SKM-1 treated with dmso at 0.1 percent for 144 hours (cell line): ENCODE measurements at regions not wholly inside any gene's neighbourhood (a gene's known extent, or its start where the extent isn't known, plus 50 kb on each side); places are given as distances from the start of the nearest gene placed in this dataset.

ENCODE experiments used
- DNase-seq: peaks from one replicate; lab custom pipeline; 2025; ENCODE audit not compliant: unreplicated experiment; lab: John Stamatoyannopoulos, UW

DNA sequence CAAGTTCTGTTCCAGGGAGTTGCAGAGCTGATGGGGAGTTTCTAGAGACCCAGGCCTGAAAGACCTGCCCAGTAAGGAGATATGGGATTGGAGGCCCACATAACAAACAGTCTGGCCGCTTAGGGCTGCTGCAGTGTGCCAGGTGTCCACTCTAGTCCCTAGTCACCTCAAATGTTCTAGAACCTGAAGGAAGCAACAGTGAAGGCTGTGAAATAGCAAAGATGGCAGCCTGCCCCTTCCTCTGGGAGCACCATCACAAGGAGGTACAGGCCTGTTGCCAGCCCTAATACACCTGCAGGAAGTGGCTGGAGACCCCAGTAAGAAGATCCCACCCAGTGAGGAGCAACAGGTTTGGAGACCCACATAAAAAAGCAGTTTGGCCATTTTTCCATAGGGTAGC lies 783.8 kb upstream of the EDIL3 start:
- no peak for DNase-seq

DNA sequence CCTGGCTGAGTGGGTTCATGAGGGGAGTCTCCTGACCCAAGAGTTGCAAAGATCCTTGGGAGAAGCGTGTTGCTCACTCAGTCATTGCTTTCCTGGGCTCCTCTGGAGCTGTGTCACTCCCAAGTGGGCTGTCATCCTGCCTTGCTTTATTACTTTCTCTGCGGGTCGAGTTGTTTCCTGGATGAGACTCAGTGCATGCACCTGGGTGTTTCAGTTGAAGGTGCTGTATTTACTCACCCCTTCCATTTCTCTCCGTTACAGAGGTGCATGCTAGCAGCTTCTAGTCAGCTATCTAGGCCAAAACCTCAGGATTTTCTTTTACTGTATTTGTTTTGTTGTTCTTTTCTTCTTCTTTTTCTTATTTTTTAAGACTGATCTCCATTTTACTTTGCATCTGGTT lies 785.5 kb upstream of the EDIL3 start:
- DNase-seq, result no peak

DNA sequence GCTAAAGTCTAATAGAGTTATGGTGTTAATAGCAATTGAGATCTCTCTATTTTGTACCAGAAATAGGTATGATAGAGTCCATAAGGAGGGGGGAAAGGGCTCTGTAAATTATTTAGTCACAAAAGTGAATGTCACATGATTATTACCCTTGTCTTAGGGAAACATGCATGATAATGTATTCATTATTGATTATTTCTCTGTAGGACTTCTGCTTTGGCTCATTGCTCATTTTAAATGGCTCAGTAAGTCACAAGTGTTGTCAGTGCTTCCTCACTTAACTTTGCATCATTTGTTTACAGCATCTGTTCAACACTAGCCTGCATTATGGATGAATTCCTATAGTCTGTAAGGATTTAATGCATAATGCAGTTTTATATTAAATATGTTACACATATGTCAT lies 788.8 kb upstream of the EDIL3 start:
- DNase-seq, result no peak

DNA sequence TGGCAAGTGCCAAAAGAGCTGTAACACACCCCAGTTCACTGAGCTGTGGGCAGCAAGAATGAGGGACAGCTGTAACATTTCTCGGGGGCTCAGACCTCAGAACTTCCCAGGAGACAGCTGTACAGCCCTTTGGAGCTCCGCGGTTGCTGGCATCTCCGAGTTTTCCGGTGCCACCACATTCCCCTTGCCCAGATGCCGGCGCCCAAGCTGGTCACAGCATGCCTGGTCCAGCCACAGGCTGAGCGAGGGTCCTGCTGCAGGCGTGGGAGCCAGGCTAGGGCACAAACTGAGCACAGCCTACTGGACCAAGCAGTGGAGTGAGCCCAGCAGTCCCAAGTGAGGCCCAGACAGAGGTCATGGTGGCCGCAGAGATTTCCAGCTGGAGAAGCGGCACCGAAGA lies 797.7 kb upstream of the EDIL3 start:
- DNase-seq, result no peak

DNA sequence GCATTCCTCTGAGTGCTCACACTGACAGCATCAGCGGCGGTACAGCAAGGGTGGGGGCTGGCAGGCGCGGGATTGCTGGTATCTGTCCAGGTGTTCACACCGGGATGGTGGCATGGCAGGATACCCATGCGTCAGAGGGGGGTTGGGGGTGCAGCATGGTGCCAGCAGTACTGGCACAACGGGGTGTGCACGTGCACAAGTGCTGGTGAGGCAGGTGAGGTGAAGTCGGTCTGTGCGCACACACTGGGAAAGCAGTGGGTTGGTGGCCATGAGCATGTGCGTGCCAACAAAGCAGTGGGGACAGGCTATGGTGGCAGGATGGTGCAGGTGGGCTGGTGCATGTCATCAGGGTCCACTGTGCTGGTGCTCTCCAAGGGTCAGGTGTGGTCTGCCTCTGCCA lies 819.6 kb upstream of the EDIL3 start:
- no peak for DNase-seq

DNA sequence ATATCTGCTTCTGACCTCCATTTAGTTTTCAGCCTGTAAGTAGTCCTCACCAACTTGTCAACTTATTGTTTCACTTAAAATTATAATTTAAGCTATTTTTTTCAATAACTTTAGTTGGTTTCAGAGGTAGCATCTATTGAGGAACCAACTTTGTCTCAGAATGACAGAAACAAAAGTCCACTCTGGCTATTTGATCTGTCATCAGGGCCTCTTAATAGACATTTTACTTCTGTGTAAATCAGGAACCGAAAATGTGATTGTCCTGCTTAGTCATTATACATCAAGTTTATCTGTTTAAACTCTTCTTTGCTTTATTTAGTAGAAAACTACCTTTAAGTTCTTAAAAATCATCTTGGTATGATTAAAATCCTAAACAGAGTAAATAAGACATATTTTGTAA lies 820.8 kb upstream of the EDIL3 start:
- DNase-seq, result no peak

DNA sequence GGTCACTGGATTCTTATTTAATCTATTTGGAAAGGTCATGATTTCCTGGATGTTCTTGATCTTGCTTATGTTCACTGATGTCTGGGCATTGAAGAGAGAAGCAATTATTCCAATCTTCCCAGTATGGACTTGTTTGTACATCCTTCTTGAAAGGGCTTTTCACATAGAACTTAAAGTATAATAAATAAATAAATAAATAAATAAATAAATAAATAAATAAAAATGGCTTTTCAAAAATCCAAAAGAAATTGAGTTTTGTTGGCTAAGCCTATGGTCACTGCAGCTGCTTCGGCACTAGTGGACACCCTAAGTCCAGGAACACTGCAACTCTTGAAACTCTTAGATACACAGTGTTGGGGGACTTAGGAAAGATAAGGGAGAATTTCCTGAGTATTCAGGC lies 840.7 kb upstream of the EDIL3 start:
- DNase-seq, result no peak

DNA sequence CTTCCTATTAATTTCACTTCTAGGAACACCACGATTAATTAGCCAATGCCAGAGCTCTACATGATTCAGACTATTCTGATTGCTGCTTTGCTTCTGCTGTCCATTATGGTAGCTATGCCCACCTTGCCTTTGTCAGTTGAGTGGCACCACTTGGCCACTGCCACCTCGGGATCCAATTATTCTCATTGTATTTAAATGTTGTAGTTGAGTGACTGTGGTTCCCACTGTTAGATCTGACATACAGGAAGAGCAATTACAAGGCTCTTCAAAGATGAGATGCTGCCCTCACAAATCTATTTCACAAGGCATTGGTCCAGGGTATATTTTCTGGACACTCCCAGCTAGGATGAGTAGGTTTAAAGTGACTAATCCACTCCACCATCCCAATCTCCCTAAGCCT lies 864.5 kb upstream of the EDIL3 start:
- DNase-seq, result no peak

DNA sequence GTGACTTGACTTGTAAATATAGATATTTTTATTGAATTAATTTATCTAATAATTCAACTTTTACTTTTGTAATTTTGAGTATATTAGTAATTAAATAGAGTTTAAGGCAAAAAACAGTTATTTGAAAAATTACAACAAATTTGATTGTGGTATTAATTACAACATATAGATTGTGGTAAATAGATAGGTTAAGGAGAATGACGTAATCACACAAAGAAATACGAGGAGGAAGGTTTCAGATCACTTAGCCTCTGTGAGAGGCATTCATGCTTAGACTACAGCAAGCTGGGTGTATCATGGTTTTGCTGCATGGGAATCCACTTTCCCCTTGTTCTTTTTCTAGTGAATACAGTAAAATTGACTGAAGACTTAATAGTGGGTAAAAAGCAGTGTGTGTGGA lies 878.4 kb upstream of the EDIL3 start:
- no peak for DNase-seq

DNA sequence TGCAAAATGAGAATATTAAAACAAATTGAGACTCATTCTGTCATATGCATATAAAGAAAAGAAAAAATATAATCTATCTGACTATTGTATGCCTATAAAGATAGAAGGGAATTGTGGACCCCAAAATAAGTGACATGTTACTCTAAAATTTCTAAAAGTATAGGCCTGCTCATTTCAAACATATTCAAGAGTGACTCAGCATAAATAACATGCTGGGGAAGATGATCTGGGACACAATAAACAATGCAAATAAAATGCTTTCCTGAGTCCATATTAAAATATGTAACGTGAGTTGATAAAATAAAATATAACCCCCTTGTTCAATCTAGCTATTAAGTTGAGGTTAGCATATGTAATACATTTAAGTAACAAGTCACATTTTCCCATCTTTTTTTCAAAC lies 882.0 kb upstream of the EDIL3 start:
- no peak for DNase-seq

DNA sequence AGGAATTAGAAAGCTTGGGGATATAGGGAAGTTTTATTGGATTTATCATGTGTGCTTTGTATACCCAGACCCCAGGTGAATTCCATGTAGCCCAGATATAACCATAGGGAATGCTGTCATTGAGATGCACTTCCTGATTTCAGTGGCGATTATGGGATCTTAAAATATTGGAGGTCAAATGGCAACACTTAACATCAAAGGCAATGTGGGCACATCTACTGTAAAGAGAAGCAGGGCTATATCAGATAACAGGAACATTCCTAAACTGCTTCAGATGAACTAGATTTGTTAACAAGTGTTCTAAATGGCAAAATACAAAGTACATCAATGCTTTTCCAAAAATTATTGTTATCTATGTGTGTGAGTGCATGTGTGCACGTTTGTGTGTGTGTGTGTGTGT lies 883.5 kb upstream of the EDIL3 start:
- no peak for DNase-seq

DNA sequence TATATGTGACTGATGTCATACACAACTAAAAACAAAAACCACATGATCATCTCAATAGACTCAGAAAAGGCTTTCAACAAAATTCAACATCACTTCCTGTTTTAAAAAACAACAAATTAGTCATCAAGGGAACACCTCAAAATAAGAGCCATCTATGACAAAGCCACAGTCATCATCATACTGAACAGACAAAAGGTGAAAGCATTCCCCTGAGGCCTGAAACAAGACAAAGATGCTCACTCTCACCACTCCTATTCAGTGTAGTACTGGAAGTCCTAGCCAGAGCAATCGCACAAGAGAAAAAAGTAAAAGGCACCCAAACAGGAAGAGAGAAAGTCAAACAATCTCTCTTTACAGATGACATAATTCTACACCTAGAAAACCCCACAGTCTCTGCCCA lies 893.5 kb upstream of the EDIL3 start:
- no peak for DNase-seq

DNA sequence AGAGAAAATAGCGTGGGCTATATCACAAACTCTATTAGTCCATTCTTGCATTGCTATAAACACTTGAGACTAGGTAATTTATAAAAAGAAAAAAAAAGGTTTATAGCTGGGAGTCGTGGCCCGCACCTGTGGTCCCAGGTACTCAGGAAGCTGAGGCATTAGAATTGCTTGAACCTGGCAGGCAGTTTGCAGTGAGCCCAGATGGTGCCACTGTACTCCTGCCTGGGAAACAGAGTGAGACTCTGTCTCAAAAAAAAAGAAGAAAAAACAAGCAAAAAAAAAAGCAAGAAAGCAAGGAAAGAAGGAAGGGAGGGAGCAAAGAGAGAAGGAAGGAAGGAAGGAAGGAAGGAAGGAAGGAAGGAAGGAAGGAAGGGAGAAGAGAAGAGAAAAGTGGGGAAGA lies 904.2 kb upstream of the EDIL3 start:
- no peak for DNase-seq

DNA sequence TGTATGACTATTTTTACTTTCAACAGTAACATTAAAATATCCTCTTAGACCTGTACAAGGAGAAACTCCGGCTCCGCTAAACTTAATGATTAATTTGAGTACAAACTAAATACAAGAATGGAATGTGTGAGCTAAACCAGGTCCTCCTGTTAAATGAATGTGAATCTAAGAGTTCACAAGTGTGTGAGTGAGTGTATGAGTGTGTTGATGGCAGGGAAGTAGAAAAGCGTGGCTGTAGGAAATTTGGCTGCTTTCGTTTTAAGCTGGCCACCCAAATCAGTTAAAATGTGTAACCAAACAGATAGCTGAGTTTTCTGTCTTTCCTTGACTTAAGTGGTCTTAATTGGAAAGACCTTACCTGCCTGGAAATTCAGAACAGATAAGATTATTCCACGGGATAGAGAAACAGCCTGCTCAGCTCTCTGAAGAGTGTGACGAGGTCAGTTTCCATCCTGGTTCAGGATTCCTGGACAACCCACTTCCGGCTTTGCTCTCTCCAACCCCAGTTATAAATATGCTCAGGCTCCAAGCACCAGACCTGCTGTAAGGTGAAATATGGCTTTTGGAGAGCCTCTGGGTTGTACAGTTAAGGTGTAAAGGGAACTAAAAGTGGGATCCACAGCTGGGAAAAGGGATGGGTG lies 908.6 kb upstream of the EDIL3 start:
- DNase-seq, result no peak

DNA sequence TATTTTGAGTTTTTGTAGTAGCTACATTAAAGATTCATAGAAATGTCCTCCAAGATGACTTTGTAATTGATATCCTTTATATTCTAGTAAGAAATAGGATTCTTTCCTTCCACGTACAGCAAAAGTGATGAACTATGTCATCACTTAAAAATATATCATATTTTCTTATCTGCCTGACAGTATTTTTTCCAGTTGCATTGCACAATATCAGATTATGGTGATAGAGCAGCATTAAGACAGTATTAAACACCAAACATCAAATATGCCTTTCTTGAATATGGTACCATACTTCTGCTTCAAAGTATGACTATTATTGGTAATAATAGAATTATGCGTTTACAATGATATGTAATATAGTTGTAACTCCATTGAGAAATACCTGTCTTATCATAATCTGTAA lies 919.8 kb upstream of the EDIL3 start:
- DNase-seq, result no peak

DNA sequence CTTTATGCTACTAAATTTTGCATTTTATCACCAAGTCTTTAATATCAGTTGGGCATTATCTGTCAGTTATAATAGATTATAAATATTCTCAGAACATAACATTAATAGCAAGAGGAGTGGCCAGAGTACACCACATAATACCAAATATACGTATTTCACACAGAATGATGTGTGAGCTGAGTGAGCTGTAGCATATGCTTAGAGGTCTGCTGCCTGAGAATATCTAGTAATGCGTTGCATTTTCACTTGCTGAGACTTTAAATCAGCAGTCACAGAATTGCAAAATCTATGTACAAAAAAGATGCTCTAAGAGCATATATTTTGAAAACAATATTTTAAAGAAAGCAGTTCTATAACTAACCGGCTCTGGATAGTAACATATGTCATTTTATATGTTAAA lies 921.1 kb upstream of the EDIL3 start:
- DNase-seq, result no peak

DNA sequence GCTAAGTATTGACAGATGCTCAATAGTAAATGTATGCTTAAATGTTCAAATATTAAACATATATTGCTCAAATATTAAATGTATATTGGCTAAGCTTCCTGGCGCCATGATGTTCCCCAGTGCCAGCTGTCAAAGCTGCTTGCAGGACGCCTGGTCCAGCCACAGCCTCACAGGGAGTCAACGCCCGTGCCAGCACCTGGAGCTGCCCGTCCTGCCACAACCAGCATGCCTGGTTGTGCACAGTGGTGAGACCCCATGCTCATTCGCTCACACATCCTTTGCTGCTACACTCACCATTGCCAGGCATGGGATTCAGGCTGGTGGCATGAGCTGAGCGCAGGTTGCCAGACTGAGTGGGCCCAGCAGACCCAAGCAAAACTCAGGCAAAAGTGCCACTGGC lies 926.9 kb upstream of the EDIL3 start:
- no peak for DNase-seq

DNA sequence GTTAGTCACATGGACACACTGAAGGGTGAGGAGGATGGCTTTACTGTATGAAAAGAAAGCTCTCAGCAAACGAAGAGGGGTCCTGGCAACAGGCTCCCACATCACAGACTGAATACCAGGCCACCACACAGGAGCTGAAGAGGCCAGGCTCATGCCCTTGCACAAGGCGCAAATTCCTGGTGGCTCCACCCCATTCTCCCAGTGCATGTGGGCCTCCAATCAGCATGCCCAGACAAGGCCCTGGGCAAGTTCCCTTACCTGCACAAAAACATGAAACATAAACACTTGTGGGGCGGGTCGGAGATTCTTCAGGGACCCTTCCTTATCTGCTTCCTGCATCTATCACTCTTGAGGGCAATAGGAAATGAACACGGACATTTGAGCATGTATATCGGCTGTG lies 935.8 kb upstream of the EDIL3 start:
- no peak for DNase-seq

DNA sequence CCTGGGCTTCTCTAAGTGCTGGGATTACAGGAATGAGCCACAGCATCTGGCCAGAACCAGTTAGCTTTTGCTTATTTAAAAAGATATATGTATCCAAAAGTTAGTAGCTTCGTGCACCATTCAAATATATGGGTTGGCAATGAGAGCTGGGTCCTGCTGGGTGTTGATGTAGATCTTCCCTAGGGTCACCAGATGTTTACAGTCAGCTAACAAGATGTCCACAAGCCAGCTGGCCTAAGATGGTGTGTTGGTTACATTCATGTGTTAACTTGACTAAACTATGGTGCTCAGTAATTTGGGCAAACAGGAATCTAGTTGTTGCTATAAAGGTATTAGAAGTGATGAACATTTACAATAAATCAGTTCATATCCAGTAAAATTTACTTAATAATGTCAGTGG lies 948.6 kb upstream of the EDIL3 start:
- no peak for DNase-seq

DNA sequence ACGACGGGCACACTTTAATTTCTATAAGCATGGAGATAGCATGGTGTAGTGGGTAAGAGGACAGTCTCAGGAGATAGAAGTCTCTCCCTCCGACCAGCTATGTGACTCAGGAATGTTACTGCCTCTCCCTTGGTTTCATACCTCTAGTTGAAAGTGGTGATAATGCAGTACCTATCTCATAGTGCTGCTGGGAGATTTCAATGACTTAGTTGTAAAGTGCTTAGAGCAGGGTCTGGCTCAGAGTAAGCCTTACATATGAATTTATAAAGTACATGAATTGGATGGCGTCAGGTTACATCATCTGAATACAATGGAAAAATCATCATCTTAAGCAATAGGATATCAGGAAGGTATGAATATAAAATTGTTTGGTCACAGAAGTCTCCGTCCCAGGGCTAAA lies 952.8 kb upstream of the EDIL3 start:
- no peak for DNase-seq

DNA sequence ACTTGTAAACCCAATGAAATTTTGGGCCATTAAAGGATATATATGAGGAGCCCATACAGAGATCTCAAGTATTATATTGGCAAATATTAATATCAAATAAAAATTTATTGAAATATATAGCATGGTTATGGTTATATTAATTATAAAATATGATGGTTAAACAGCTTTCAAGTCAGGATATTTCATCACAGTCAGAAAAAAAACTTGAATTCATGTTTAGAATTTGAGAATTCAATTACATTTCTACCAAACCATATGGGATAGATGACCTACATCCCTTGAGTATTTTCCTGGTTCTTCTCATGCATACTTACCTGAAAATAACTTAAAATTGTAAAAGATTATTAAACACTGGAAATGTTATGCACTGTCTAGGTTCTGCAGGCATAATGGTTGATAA lies 956.1 kb upstream of the EDIL3 start:
- no peak for DNase-seq

DNA sequence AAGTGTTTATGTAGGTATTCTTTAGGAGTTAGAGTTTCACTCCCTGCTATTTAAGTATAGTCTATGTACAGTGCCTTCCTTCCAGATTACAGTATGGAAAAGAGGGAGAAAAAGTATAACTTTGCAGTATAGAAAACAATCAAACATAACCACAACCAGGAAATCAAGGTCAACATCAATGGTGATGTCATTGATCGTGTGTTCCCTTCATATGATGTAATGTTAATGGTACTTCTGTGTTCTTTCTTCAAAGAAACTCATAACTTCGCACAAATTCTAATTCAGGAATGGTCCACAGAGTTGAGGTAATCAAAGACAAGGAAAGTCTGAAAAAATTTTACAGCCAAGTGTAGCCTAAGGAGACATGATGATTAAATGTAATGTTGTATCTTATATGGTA lies 961.1 kb upstream of the EDIL3 start:
- DNase-seq, result no peak

DNA sequence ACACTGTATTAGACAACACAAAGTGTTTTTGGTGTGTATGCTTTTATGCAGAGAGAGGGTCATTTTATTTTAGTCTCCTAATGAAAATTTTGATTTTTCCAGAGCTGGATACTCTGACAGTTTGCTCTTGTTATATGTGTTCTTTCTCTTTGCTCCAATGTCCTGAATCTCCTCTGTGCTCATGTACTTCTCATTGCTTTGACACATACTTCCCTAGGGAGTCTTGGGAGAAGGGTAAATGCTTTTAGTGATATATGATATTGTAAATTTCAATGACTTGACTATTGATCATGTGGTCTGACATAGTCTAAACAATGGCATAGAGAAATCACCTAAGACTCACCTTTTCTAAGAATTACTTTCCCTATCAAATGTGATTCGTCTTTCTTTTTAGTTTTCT lies 972.6 kb upstream of the EDIL3 start:
- DNase-seq, result no peak

DNA sequence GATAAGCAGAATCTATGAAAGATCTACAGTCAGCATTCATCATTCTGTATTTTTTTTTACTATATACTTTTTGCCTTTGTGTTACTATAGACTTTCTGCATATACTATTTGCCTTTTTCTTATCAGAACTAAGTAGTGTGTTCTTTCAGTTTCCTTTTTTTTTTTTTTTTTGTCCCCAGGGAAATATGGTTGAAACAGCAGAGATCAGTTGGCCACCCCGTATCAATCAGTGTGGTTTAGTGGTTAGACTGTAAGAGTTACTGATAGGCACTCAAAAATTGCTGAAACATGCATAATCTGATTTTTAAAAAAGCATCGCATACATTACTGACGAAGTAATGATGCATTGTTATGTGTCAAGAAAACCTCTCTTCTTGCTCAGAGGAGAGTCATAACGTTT lies 990.8 kb upstream of the EDIL3 start:
- DNase-seq, result no peak
